Hepatocyte (in vitro differentiated cells): ENCODE measurements at regions not wholly inside any gene's neighbourhood (a gene's known extent, or its start where the extent isn't known, plus 50 kb on each side); places are given as distances from the start of the nearest gene placed in this dataset.
"Not testable (repeated sequence)": the region's sequence is repeated elsewhere in the genome, so short reads cannot be mapped to it uniquely, and the experiment has no call there.

Experiments
- DNase-seq: peaks from one replicate; pipeline ENCODE4 v3.0.0-alpha.2; 2016; ENCODE audit warnings: low spot score
- H2AFZ ChIP-seq: fragments of 200-600 bp; sonication (generic); 2 replicates; pipeline ENCODE4 v1.6.0; 2016; ENCODE audit warnings: antibody characterized with exemption, mild to moderate bottlenecking
- H3K27ac ChIP-seq: fragments of 200-600 bp; sonication (generic); 2 replicates; pipeline ENCODE4 v1.5.1; 2016; ENCODE audit warnings: mild to moderate bottlenecking
- H3K27me3 ChIP-seq: fragments of 200-600 bp; sonication (generic); 2 replicates; pipeline ENCODE4 v1.6.1; 2016
- H3K36me3 ChIP-seq: fragments of 200-600 bp; sonication (generic); replicated peaks from 2 replicates; pipeline ENCODE4 v1.5.1; 2016; ENCODE audit warnings: low read depth; ENCODE audit not compliant: insufficient read depth
- H3K4me1 ChIP-seq: fragments of 200-600 bp; sonication (generic); 2 replicates; pipeline ENCODE4 v1.5.1; 2016; ENCODE audit warnings: mild to moderate bottlenecking, moderate library complexity; ENCODE audit not compliant: insufficient read depth
- H3K4me2 ChIP-seq: fragments of 200-600 bp; sonication (generic); 2 replicates; pipeline ENCODE4 v1.6.0; 2016
- H3K4me3 ChIP-seq: fragments of 200-600 bp; sonication (generic); 2 replicates; pipeline ENCODE4 v1.5.1; 2016; ENCODE audit warnings: mild to moderate bottlenecking
- H3K79me2 ChIP-seq: fragments of 200-600 bp; sonication (generic); 2 replicates; pipeline ENCODE4 v1.6.0; 2017; ENCODE audit warnings: mild to moderate bottlenecking
- H3K9me2 ChIP-seq: fragments of 200-600 bp; sonication (generic); replicated peaks from 2 replicates; pipeline ENCODE4 v1.6.0; 2017; ENCODE audit warnings: mild to moderate bottlenecking; ENCODE audit not compliant: insufficient read depth
- H3K9me3 ChIP-seq: fragments of 200-600 bp; sonication (generic); 2 replicates; pipeline ENCODE4 v1.5.1; 2016; ENCODE audit warnings: low read depth, mild to moderate bottlenecking
- H4K20me1 ChIP-seq: fragments of 200-600 bp; sonication (generic); 2 replicates; pipeline ENCODE4 v1.6.0; 2016; ENCODE audit warnings: mild to moderate bottlenecking; ENCODE audit not compliant: insufficient read depth, poor library complexity, severe bottlenecking
- CTCF ChIP-seq: fragments of 200-600 bp; sonication (generic); IDR thresholded peaks from 2 replicates; pipeline ENCODE4 v1.5.1; 2016; ENCODE audit warnings: antibody characterized with exemption, mild to moderate bottlenecking; ENCODE audit not compliant: poor library complexity
- EZH2 ChIP-seq: fragments of 200-600 bp; sonication (generic); IDR thresholded peaks from 2 replicates; pipeline ENCODE4 v1.6.1; 2016; ENCODE audit warnings: antibody characterized with exemption, mild to moderate bottlenecking, borderline replicate concordance
- EZH2phosphoT487 ChIP-seq: fragments of 200-600 bp; sonication (generic); IDR thresholded peaks from one replicate; pipeline ENCODE4 v1.6.1; 2018; ENCODE audit warnings: antibody characterized with exemption, mild to moderate bottlenecking, low read depth, moderate library complexity; ENCODE audit not compliant: unreplicated experiment, severe bottlenecking
- WGBS: methylation state at CpG from one replicate; pipeline ENCODE4 v1.1.6; 2016; ENCODE audit warnings: low lambda C conversion rate; ENCODE audit errors: missing lambda C conversion rate; 5-methylcytosine and 5-hydroxymethylcytosine counted together

GRCh38 chrX:39693298-39693697, 404.5 kb downstream of the BCOR start:
- Histone ChIP-seq H3K79me2 (no peaks in the 10 kb centered on the region), H3K4me3 (no peak overlapping the region), H3K9me2 (no peaks in the 10 kb centered on the region), H3K27ac (no peak overlapping the region), H3K4me2 (no peak overlapping the region), H3K4me1 (peaks cover 12% of the 10 kb centered on the region), H3K9me3 (peaks cover 9% of the 10 kb centered on the region), H3K27me3 (no peaks in the 10 kb centered on the region), H2AFZ (no peak overlapping the region), H3K36me3 (no peaks in the 10 kb centered on the region), H4K20me1 (no peaks in the 10 kb centered on the region)
- peak; percentile 62 for DNase-seq
- 28% methylated on average over 7 of the region's 7 CpGs for WGBS
- TF ChIP-seq EZH2 = no peak
- no peak for TF ChIP-seq CTCF
- no peak for TF ChIP-seq EZH2phosphoT487

- WGBS = 79% methylated on average over 5 of the region's 5 CpGs
- not testable (repeated sequence) for H3K9me2 ChIP-seq, H3K27me3 ChIP-seq, H3K4me2 ChIP-seq, H3K4me1 ChIP-seq, H3K79me2 ChIP-seq, H3K27ac ChIP-seq, H2AFZ ChIP-seq, H3K4me3 ChIP-seq, H3K9me3 ChIP-seq, H3K36me3 ChIP-seq, H4K20me1 ChIP-seq, DNase-seq
These were observed 395.1 kb downstream of the BCOR start for GRCh38 chrX:39702636-39703035.

GRCh38 chrX:39703307-39703706, 394.5 kb downstream of the BCOR start:
- DNase-seq = no peak
- no peaks in the 10 kb centered on the region for H3K4me1 ChIP-seq
- H3K36me3 ChIP-seq = no peaks in the 10 kb centered on the region
- TF ChIP-seq EZH2phosphoT487 = no peak
- TF ChIP-seq EZH2 = no peak
- TF ChIP-seq CTCF = no peak
- no peaks in the 10 kb centered on the region for H4K20me1 ChIP-seq
- WGBS = 90% methylated on average over 3 of the region's 3 CpGs
- no peak overlapping the region for H3K4me3 ChIP-seq
- H3K9me3 ChIP-seq = peaks cover 4% of the 10 kb centered on the region
- H3K27me3 ChIP-seq = no peaks in the 10 kb centered on the region
- no peaks in the 10 kb centered on the region for H3K9me2 ChIP-seq
- no peaks in the 10 kb centered on the region for H3K79me2 ChIP-seq
- no peak overlapping the region for H3K4me2 ChIP-seq
- no peak overlapping the region for H2AFZ ChIP-seq
- no peak overlapping the region for H3K27ac ChIP-seq

GRCh38 chrX:39704590-39704989, 393.2 kb downstream of the BCOR start:
- no peaks in the 10 kb centered on the region for H3K36me3 ChIP-seq
- peak overlapping the region; percentile 16 for H3K27ac ChIP-seq
- no peaks in the 10 kb centered on the region for H3K27me3 ChIP-seq
- no peaks in the 10 kb centered on the region for H4K20me1 ChIP-seq
- TF ChIP-seq EZH2 (no peak), EZH2phosphoT487 (no peak), CTCF (no peak)
- H2AFZ ChIP-seq = no peak overlapping the region
- H3K9me2 ChIP-seq = no peaks in the 10 kb centered on the region
- H3K9me3 ChIP-seq = peaks cover 4% of the 10 kb centered on the region
- DNase-seq = peak; percentile 37
- H3K4me3 ChIP-seq = no peak overlapping the region
- no peaks in the 10 kb centered on the region for H3K4me1 ChIP-seq
- no peak overlapping the region for H3K4me2 ChIP-seq
- WGBS = 78% methylated on average over 5 of the region's 5 CpGs
- no peaks in the 10 kb centered on the region for H3K79me2 ChIP-seq
